HUES48 (cell line): ENCODE measurements at regions not wholly inside any gene's neighbourhood (a gene's known extent, or its start where the extent isn't known, plus 50 kb on each side); places are given as distances from the start of the nearest gene placed in this dataset.

Source experiments
- H3K27ac ChIP-seq: one replicate; pipeline ENCODE4 v1.7.0; 2013; ENCODE audit warnings: low read depth, low read length, inconsistent platforms
- H3K27me3 ChIP-seq: 2 replicates; pipeline ENCODE4 v1.6.1; 2013; ENCODE audit warnings: mild to moderate bottlenecking, low read length; ENCODE audit not compliant: control insufficient read depth, insufficient read depth
- H3K36me3 ChIP-seq: 2 replicates; pipeline ENCODE4 v1.6.1; 2013; ENCODE audit warnings: low read length; ENCODE audit not compliant: control insufficient read depth, insufficient read depth
- H3K4me1 ChIP-seq: 2 replicates; pipeline ENCODE4 v1.6.1; 2013; ENCODE audit warnings: mild to moderate bottlenecking, low read length; ENCODE audit not compliant: control insufficient read depth, insufficient read depth
- H3K4me3 ChIP-seq: 2 replicates; pipeline ENCODE4 v1.5.1; 2013; ENCODE audit warnings: mild to moderate bottlenecking, low read depth, low read length
- H3K9ac ChIP-seq: 2 replicates; pipeline ENCODE4 v1.6.1; 2013; ENCODE audit warnings: mild to moderate bottlenecking, low read depth, low read length, moderate library complexity
- H3K9me3 ChIP-seq: 2 replicates; pipeline ENCODE4 v1.6.1; 2013; ENCODE audit warnings: low read length; ENCODE audit not compliant: control insufficient read depth, insufficient read depth

GRCh38 chr6:168886964-168887363, 366.7 kb downstream of the THBS2 start:
- Histone ChIP-seq H3K36me3 (no peaks in the 10 kb centered on the region), H3K27me3 (peaks cover 17% of the 10 kb centered on the region), H3K4me1 (no peaks in the 10 kb centered on the region), H3K27ac (no peak overlapping the region), H3K9me3 (no peaks in the 10 kb centered on the region), H3K4me3 (no peak overlapping the region), H3K9ac (no peak overlapping the region)

- no peaks in the 10 kb centered on the region for H3K4me1 ChIP-seq
- H3K36me3 ChIP-seq: no peaks in the 10 kb centered on the region
- H3K27me3 ChIP-seq: peaks cover 17% of the 10 kb centered on the region
- no peak overlapping the region for H3K9ac ChIP-seq
- H3K27ac ChIP-seq: no peak overlapping the region
- no peaks in the 10 kb centered on the region for H3K9me3 ChIP-seq
- no peak overlapping the region for H3K4me3 ChIP-seq
These were observed 367.6 kb downstream of the THBS2 start for GRCh38 chr6:168885751-168886742.

- Histone ChIP-seq H3K27me3 (peaks cover 17% of the 10 kb centered on the region), H3K9me3 (no peaks in the 10 kb centered on the region), H3K4me1 (no peaks in the 10 kb centered on the region), H3K9ac (no peak overlapping the region), H3K27ac (no peak overlapping the region), H3K36me3 (no peaks in the 10 kb centered on the region), H3K4me3 (no peak overlapping the region)
These were observed 368.4 kb downstream of the THBS2 start for GRCh38 chr6:168885196-168885595.

GRCh38 chr6:168884646-168885086, 369.0 kb downstream of the THBS2 start:
- H3K9ac ChIP-seq: no peak overlapping the region
- no peaks in the 10 kb centered on the region for H3K4me1 ChIP-seq
- H3K27me3 ChIP-seq: peaks cover 17% of the 10 kb centered on the region
- H3K36me3 ChIP-seq: no peaks in the 10 kb centered on the region
- no peak overlapping the region for H3K27ac ChIP-seq
- no peaks in the 10 kb centered on the region for H3K9me3 ChIP-seq
- no peak overlapping the region for H3K4me3 ChIP-seq

- Histone ChIP-seq H3K9me3 (no peaks in the 10 kb centered on the region), H3K27ac (no peak overlapping the region), H3K4me1 (no peaks in the 10 kb centered on the region), H3K9ac (no peak overlapping the region), H3K4me3 (no peak overlapping the region), H3K36me3 (no peaks in the 10 kb centered on the region), H3K27me3 (peaks cover 17% of the 10 kb centered on the region)
These were observed 369.5 kb downstream of the THBS2 start for GRCh38 chr6:168884050-168884645.

GRCh38 chr6:168883410-168884049, 370.1 kb downstream of the THBS2 start:
- no peak overlapping the region for H3K4me3 ChIP-seq
- no peaks in the 10 kb centered on the region for H3K4me1 ChIP-seq
- peaks cover 17% of the 10 kb centered on the region for H3K27me3 ChIP-seq
- H3K36me3 ChIP-seq: no peaks in the 10 kb centered on the region
- no peak overlapping the region for H3K9ac ChIP-seq
- H3K9me3 ChIP-seq: no peaks in the 10 kb centered on the region
- H3K27ac ChIP-seq: no peak overlapping the region

GRCh38 chr6:168880271-168880670, 373.4 kb downstream of the THBS2 start:
- Histone ChIP-seq H3K9ac (no peak overlapping the region), H3K4me1 (no peaks in the 10 kb centered on the region), H3K36me3 (no peaks in the 10 kb centered on the region), H3K4me3 (no peak overlapping the region), H3K27me3 (peaks cover 17% of the 10 kb centered on the region), H3K9me3 (no peaks in the 10 kb centered on the region), H3K27ac (no peak overlapping the region)

GRCh38 chr6:168877821-168878282, 375.8 kb downstream of the THBS2 start:
- no peaks in the 10 kb centered on the region for H3K27me3 ChIP-seq
- no peak overlapping the region for H3K4me3 ChIP-seq

GRCh38 chr6:168876956-168877355, 376.7 kb downstream of the THBS2 start:
- no peak overlapping the region for H3K4me3 ChIP-seq
- no peaks in the 10 kb centered on the region for H3K9me3 ChIP-seq
- no peaks in the 10 kb centered on the region for H3K27me3 ChIP-seq
- H3K27ac ChIP-seq: no peak overlapping the region
- no peaks in the 10 kb centered on the region for H3K36me3 ChIP-seq
- no peak overlapping the region for H3K9ac ChIP-seq
- H3K4me1 ChIP-seq: no peaks in the 10 kb centered on the region

More at GRCh38 chr6:168877821-168878282, 375.8 kb downstream of the THBS2 start:
- no peak overlapping the region for H3K9ac ChIP-seq
- no peaks in the 10 kb centered on the region for H3K4me1 ChIP-seq
- H3K9me3 ChIP-seq: no peaks in the 10 kb centered on the region
- H3K27ac ChIP-seq: no peak overlapping the region
- no peaks in the 10 kb centered on the region for H3K36me3 ChIP-seq

GRCh38 chr6:168875811-168876576, 377.7 kb downstream of the THBS2 start:
- no peaks in the 10 kb centered on the region for H3K4me1 ChIP-seq
- H3K27me3 ChIP-seq: no peaks in the 10 kb centered on the region

More at GRCh38 chr6:168875811-168876576, 377.7 kb downstream of the THBS2 start:
- H3K9ac ChIP-seq: no peak overlapping the region
- H3K9me3 ChIP-seq: no peaks in the 10 kb centered on the region
- no peaks in the 10 kb centered on the region for H3K36me3 ChIP-seq
- no peak overlapping the region for H3K27ac ChIP-seq
- no peak overlapping the region for H3K4me3 ChIP-seq
